ENCODE measurements at regions not wholly inside any gene's neighbourhood (a gene's known extent, or its start where the extent isn't known, plus 50 kb on each side); places are given as distances from the start of the nearest gene placed in this dataset.

DNA sequence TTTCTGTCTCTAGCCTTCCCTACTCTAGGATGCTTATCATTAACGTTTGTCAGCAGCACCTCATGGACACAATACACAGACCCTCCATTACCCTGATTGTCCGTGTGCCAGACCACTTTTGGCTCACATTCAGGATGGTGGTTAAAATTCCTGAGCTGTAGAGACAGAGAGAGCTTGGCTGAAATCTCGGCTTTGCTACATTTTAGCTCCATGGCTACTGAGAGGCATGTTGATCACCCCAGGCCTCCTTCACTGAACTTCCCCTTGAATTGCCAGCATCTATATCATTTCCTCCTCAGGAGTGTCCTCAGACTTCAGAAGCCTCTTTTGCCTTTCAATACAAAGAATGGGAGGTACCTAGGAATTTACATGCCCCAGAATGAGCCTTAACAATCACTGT, 104.7 kb upstream of the ISL1 start:
- H3K4me1 ChIP-seq, result no peaks in the 10 kb centered on the region
- ATAC-seq, result no peak
- no peak overlapping the region for H3K4me3 ChIP-seq
- H3K27ac ChIP-seq, result no peak overlapping the region
- H3K27me3 ChIP-seq, result no peaks in the 10 kb centered on the region
- whole genome bisulfite sequencing, 2 donors (ENCODE audit: low coverage in 1 of 2), result 14% methylated on average over 1 to 3 of the region's 3 CpGs
- TF ChIP-seq POLR2A (IDR thresholded peaks at IDR 0.05), result no peak
- TF ChIP-seq POLR2AphosphoS5 (IDR thresholded peaks at IDR 0.05), result no peak
- H3K9me3 ChIP-seq, result no peaks in the 10 kb centered on the region
- no peaks in the 10 kb centered on the region for H3K36me3 ChIP-seq

DNA sequence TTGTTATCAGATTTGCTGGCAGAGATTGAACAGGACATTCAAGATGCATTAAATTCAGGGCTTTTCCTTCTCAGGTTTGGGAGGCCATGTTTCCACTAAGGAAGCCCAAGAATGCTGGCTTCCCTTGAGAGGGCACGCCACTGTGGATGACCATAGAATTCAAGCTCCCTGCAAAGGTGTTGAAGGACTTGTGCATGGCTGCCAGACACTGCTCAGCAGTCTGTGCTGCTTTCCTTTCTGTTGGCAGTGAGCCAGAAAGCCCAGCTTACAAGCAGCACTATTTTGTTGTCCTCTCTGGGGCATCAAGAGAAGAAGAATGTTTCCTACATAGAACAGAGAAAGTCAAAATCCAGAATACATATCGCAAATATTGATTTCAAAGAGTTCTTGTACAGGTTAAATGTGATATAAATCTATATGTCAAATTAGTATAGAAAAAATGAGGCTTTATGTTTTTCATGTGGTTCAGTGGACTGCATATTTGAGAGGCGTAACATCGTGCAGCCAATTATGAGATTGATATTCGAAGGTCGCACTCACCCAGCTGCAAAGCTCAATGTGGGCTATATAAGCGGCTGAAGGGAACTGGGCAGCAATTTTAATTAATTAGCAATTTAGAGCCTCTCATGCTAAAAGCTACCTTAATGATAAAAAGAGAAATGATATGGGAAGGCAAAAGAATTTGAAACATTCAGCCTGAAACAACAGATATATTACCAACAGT, 103.1 kb upstream of the ISL1 start:
- Histone ChIP-seq H3K9me3 (no peaks in the 10 kb centered on the region), H3K27me3 (no peaks in the 10 kb centered on the region), H3K4me3 (no peak overlapping the region), H3K36me3 (no peaks in the 10 kb centered on the region), H3K27ac (no peak overlapping the region), H3K4me1 (no peaks in the 10 kb centered on the region)
- no peak for ATAC-seq
- TF ChIP-seq EP300 (IDR thresholded peaks at IDR 0.05), result no peak
- no peak for TF ChIP-seq POLR2AphosphoS5 (IDR thresholded peaks at IDR 0.05)
- TF ChIP-seq, protein P1, sequence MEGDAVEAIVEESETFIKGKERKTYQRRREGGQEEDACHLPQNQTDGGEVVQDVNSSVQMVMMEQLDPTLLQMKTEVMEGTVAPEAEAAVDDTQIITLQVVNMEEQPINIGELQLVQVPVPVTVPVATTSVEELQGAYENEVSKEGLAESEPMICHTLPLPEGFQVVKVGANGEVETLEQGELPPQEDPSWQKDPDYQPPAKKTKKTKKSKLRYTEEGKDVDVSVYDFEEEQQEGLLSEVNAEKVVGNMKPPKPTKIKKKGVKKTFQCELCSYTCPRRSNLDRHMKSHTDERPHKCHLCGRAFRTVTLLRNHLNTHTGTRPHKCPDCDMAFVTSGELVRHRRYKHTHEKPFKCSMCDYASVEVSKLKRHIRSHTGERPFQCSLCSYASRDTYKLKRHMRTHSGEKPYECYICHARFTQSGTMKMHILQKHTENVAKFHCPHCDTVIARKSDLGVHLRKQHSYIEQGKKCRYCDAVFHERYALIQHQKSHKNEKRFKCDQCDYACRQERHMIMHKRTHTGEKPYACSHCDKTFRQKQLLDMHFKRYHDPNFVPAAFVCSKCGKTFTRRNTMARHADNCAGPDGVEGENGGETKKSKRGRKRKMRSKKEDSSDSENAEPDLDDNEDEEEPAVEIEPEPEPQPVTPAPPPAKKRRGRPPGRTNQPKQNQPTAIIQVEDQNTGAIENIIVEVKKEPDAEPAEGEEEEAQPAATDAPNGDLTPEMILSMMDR (IDR thresholded peaks at IDR 0.05), result no peak
- no peak for TF ChIP-seq POLR2A (IDR thresholded peaks at IDR 0.05)
- 75 to 90% methylated on average over 6 of the region's 7 CpGs for WGBS, 2 donors (ENCODE audit: low coverage in 1 of 2)

DNA sequence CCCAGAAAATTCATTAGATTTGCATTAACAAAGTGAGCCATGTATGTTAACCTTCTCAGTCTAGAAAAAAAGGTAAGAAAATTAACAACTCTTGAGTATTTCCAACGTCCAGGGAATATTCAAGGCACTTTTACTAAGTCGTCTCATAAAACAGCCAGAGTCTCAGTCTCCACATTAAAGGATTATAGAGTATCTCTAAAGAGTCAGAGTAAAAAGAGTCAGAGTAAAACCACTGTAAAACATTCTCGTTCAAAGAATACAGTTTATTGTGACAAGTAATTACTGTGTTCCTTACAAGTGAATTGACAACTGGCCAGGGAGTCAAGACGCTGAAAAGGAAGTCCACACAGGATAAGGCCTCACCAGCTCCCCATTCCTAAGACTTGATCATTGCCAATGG, 97.2 kb upstream of the ISL1 start:
- no peak overlapping the region for H3K27ac ChIP-seq
- TF ChIP-seq POLR2A (IDR thresholded peaks at IDR 0.05) (no peak), EP300 (IDR thresholded peaks at IDR 0.05) (no peak), POLR2AphosphoS5 (IDR thresholded peaks at IDR 0.05) (no peak)
- TF ChIP-seq, protein P1 (IDR thresholded peaks at IDR 0.05), result no peak
- WGBS, 2 donors (ENCODE audit: low coverage in 1 of 2), result 59 to 64% methylated on average over 4 of the region's 4 CpGs
- no peaks in the 10 kb centered on the region for H3K9me3 ChIP-seq
- H3K4me1 ChIP-seq, result no peaks in the 10 kb centered on the region
- no peak overlapping the region for H3K4me3 ChIP-seq
- H3K27me3 ChIP-seq, result no peaks in the 10 kb centered on the region
- no peaks in the 10 kb centered on the region for H3K36me3 ChIP-seq
- ATAC-seq, result no peak

DNA sequence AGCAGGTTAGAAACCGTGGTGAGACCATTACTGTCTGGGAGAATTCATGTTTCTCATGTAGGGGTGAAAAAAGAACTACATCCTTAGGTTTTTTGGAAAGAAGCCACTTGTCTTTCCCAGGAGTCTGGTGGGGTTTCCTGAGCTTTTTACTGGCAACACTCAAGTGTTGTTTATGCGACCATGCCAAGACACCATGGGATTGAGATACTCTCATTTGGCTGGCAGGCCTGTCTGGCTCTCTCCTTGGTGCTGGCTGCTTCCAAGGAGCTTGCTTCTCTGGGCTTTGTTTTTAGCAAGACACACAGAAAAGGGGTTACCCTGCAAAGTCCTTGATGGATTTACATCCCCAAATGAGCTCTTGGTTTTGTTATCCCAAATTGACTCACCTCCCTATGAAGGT, 80.9 kb upstream of the ISL1 start:
- Histone ChIP-seq H3K4me3 (no peak overlapping the region), H3K36me3 (no peaks in the 10 kb centered on the region), H3K27ac (no peak overlapping the region), H3K4me1 (no peaks in the 10 kb centered on the region), H3K27me3 (no peaks in the 10 kb centered on the region), H3K9me3 (peaks cover 0 to 11% (median 0%) of the 10 kb centered on the region in 3 donors)
- TF ChIP-seq POLR2AphosphoS5 (IDR thresholded peaks at IDR 0.05) (no peak), EP300 (IDR thresholded peaks at IDR 0.05) (no peak), POLR2A (IDR thresholded peaks at IDR 0.05) (no peak)
- TF ChIP-seq, protein P1 (IDR thresholded peaks at IDR 0.05), result no peak
- no peak for ATAC-seq
- WGBS, 2 donors (ENCODE audit: low coverage in 1 of 2), result 28 to 67% methylated on average over 2 of the region's 2 CpGs

DNA sequence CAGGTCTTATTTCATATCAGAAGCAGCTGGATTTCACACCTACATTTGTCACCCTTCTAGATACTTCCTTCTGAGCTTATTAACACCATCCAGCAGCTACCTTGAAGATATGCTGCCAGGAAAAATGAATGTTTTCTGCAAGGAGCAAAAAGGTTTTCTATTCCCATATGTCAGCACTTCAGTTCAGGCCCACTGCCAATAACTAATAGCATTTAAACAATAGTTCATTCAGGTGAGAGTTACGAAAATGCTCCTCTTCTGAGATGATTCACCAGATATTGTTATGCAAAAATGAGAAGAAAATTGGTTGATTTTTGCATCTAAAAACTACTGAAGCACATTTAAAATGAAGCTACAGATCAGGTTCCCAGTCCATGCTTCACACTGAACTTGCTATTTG, 56.4 kb upstream of the ISL1 start:
- Histone ChIP-seq H3K4me1 (no peaks in the 10 kb centered on the region), H3K9me3 (no peaks in the 10 kb centered on the region), H3K27ac (no peak overlapping the region), H3K36me3 (no peaks in the 10 kb centered on the region), H3K4me3 (no peak overlapping the region), H3K27me3 (no peaks in the 10 kb centered on the region)
- 31 to 40% methylated on average over 1 of the region's 1 CpG for WGBS, 2 donors (ENCODE audit: low coverage in 1 of 2)
- ATAC-seq, result no peak
- no peak for TF ChIP-seq POLR2AphosphoS5 (IDR thresholded peaks at IDR 0.05)
- TF ChIP-seq POLR2A (IDR thresholded peaks at IDR 0.05), result no peak
- TF ChIP-seq EP300 (IDR thresholded peaks at IDR 0.05), result no peak
- TF ChIP-seq, protein P1 (IDR thresholded peaks at IDR 0.05), result no peak

Small RNA genes lying in the stretch of these regions (small RNA-seq; reads per million reads assigned to genes)
- 0 reads per million in 4 donors for gene AC022441.3
- 0 reads per million in 4 donors for gene RNU6-1296P
- gene RNU6-480P, result 0 reads per million in 4 donors
